ENCODE measurements at regions not wholly inside any gene's neighbourhood (a gene's known extent, or its start where the extent isn't known, plus 50 kb on each side); places are given as distances from the start of the nearest gene placed in this dataset.

GRCh38 chr1:83554174-83554573, 444.8 kb downstream of the TTLL7 start:
- TF ChIP-seq CTCF (IDR thresholded peaks at IDR 0.05) (no peak), POLR2A (IDR thresholded peaks at IDR 0.05) (no peak)
